OCI-LY3 (cell line): ENCODE measurements at regions not wholly inside any gene's neighbourhood (a gene's known extent, or its start where the extent isn't known, plus 50 kb on each side); places are given as distances from the start of the nearest gene placed in this dataset.

Experiments
- H2AFZ ChIP-seq: fragments of 200-600, 300-600 bp; shearing (Covaris generic); 2 replicates; pipeline ENCODE4 v1.6.0; 2014; ENCODE audit warnings: antibody characterized with exemption, low read depth, low read length
- H3K27ac ChIP-seq: fragments of 200-600, 300-600 bp; sonication (generic); 2 replicates; pipeline ENCODE4 v1.5.1; 2014; ENCODE audit warnings: mild to moderate bottlenecking, low read length, moderate library complexity, mixed read lengths
- H3K27me3 ChIP-seq: fragments of 200-600, 300-600 bp; sonication (generic); 2 replicates; pipeline ENCODE4 v1.6.1; 2014; ENCODE audit warnings: low read depth, low read length, mixed read lengths
- H3K36me3 ChIP-seq: fragments of 200-600, 300-600 bp; sonication (generic); replicated peaks from 2 replicates; pipeline ENCODE3; 2014; ENCODE audit warnings: low read depth, low read length, mixed read lengths
- H3K4me1 ChIP-seq: fragments of 300-600, 200-600 bp; sonication (generic); 2 replicates; pipeline ENCODE4 v1.6.1; 2014; ENCODE audit warnings: low read length, mixed read lengths
- H3K4me2 ChIP-seq: fragments of 200-600, 300-600 bp; sonication (generic); 2 replicates; pipeline ENCODE4 v1.6.1; 2014; ENCODE audit warnings: low read length, mixed read lengths
- H3K4me3 ChIP-seq: fragments of 300-600, 200-600 bp; sonication (generic); 2 replicates; pipeline ENCODE4 v1.5.1; 2014; ENCODE audit warnings: antibody characterized with exemption, mild to moderate bottlenecking, low read length, moderate library complexity
- H3K79me2 ChIP-seq: fragments of 300-600, 200-600 bp; shearing (Covaris generic); 2 replicates; pipeline ENCODE4 v1.6.1; 2014; ENCODE audit warnings: mild to moderate bottlenecking, low read length, mixed read lengths
- H3K9ac ChIP-seq: fragments of 300-600, 200-600 bp; shearing (Covaris generic); 2 replicates; pipeline ENCODE4 v1.6.0; 2014; ENCODE audit warnings: mild to moderate bottlenecking, low read length, moderate library complexity
- H3K9me3 ChIP-seq: fragments of 200-600, 300-600 bp; shearing (Covaris generic); 2 replicates; pipeline ENCODE4 v1.6.1; 2014; ENCODE audit warnings: low read length, mixed read lengths; ENCODE audit not compliant: insufficient read depth
- H4K20me1 ChIP-seq: fragments of 200-600, 300-600 bp; sonication (generic); 2 replicates; pipeline ENCODE4 v1.6.1; 2016; ENCODE audit warnings: low read length, mixed read lengths; ENCODE audit not compliant: insufficient read depth
- EZH2phosphoT487 ChIP-seq: fragments of 200-600 bp; shearing (Covaris generic); IDR thresholded peaks from 2 replicates; pipeline ENCODE4 v1.6.1; 2018; ENCODE audit warnings: antibody characterized with exemption, mixed run types, low read depth
- TF ChIP-seq, protein P1 (sequence below): fragments of 200-600, 300-600 bp; sonication (generic); IDR thresholded peaks from 2 replicates; pipeline ENCODE4 v1.5.1; 2014; ENCODE audit warnings: antibody characterized with exemption, low read length, low read depth

DNA sequence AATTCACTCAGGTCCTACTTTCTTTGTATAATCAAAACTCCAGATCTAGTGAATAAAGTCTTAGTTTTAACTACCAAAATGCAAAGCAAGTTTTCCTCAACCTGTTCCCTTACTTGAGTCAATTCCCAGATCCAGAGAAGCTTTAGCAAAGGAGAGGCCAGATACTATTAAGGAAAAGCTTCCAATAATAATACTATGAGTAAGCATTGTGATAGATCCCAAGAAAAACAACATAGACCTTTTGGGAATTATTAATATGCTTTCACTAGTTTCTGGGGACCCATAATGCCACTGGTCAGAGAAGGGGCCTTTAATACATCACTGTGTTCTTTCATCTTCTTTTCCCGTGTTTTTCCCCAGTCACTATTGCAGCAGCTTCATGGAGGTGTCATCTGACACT is 339.9 kb upstream of the CDIN1 start:
- H4K20me1 ChIP-seq = no peaks in the 10 kb centered on the region
- no peaks in the 10 kb centered on the region for H3K9me3 ChIP-seq
- no peak overlapping the region for H3K9ac ChIP-seq
- no peak for TF ChIP-seq EZH2phosphoT487
- TF ChIP-seq, protein P1, sequence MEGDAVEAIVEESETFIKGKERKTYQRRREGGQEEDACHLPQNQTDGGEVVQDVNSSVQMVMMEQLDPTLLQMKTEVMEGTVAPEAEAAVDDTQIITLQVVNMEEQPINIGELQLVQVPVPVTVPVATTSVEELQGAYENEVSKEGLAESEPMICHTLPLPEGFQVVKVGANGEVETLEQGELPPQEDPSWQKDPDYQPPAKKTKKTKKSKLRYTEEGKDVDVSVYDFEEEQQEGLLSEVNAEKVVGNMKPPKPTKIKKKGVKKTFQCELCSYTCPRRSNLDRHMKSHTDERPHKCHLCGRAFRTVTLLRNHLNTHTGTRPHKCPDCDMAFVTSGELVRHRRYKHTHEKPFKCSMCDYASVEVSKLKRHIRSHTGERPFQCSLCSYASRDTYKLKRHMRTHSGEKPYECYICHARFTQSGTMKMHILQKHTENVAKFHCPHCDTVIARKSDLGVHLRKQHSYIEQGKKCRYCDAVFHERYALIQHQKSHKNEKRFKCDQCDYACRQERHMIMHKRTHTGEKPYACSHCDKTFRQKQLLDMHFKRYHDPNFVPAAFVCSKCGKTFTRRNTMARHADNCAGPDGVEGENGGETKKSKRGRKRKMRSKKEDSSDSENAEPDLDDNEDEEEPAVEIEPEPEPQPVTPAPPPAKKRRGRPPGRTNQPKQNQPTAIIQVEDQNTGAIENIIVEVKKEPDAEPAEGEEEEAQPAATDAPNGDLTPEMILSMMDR = no peak
- no peaks in the 10 kb centered on the region for H3K4me1 ChIP-seq
- no peak overlapping the region for H3K4me2 ChIP-seq
- H3K36me3 ChIP-seq = no peaks in the 10 kb centered on the region
- H3K27ac ChIP-seq = no peak overlapping the region
- H3K79me2 ChIP-seq = no peaks in the 10 kb centered on the region
- H3K4me3 ChIP-seq = no peak overlapping the region
- no peaks in the 10 kb centered on the region for H3K27me3 ChIP-seq
- H2AFZ ChIP-seq = no peak overlapping the region

DNA sequence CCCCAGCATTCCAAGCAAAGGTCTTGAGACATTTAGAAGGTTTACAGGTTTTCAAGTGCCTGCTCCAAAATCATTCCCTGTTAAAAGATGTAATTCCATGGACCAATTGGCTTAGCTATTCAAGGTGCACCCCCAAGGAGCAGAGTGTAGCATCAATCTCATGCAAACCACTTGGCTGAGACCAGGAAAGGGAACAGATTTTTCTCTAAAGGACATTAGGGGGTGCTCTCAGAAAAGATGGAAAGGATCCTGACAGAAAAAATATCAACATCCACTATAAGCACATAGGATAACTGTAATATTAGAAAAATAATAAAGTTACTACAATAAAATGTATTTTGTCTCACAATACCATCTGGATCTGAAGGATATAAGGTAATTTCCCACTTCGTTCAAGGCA is 328.0 kb upstream of the CDIN1 start:
- Histone ChIP-seq H3K4me2 (no peak overlapping the region), H3K4me1 (no peaks in the 10 kb centered on the region), H3K9me3 (no peaks in the 10 kb centered on the region), H3K79me2 (no peaks in the 10 kb centered on the region), H2AFZ (no peak overlapping the region), H4K20me1 (no peaks in the 10 kb centered on the region), H3K9ac (no peak overlapping the region), H3K27me3 (no peaks in the 10 kb centered on the region), H3K36me3 (no peaks in the 10 kb centered on the region), H3K4me3 (no peak overlapping the region), H3K27ac (no peak overlapping the region)
- TF ChIP-seq, protein P1 = no peak
- no peak for TF ChIP-seq EZH2phosphoT487

DNA sequence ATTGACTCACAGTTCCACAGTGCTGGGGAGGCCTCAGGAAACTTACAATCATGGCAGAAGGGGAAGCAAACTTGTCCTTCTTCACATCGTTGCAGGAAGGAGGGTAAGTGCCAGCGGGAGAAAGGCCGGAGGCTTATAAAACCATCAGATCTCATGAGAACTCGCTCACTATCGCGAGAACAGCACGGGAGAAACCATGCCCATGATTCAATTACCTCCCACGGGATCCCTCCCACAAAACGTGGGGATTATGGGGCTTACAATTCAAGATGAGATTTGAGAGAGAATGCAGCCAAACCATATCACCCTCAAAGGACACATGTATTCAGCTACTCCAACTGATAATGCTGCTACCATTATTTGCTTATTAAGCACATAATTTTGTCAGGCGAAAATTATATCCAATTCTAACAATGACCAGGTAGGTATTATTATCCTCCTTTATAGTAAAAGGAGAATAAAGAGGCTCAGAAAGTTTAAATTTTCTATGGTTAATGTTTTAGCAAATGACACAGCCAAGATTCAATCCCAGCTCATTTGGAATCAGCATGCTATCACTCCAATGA is 327.2 kb upstream of the CDIN1 start:
- H3K27ac ChIP-seq = no peak overlapping the region
- H2AFZ ChIP-seq = no peak overlapping the region
- H3K79me2 ChIP-seq = no peaks in the 10 kb centered on the region
- no peak overlapping the region for H3K9ac ChIP-seq
- H3K9me3 ChIP-seq = no peaks in the 10 kb centered on the region
- H3K4me3 ChIP-seq = no peak overlapping the region
- TF ChIP-seq, protein P1 = no peak
- no peak for TF ChIP-seq EZH2phosphoT487
- no peaks in the 10 kb centered on the region for H3K36me3 ChIP-seq
- H3K4me2 ChIP-seq = no peak overlapping the region
- H3K4me1 ChIP-seq = no peaks in the 10 kb centered on the region
- H3K27me3 ChIP-seq = no peaks in the 10 kb centered on the region
- H4K20me1 ChIP-seq = no peaks in the 10 kb centered on the region

DNA sequence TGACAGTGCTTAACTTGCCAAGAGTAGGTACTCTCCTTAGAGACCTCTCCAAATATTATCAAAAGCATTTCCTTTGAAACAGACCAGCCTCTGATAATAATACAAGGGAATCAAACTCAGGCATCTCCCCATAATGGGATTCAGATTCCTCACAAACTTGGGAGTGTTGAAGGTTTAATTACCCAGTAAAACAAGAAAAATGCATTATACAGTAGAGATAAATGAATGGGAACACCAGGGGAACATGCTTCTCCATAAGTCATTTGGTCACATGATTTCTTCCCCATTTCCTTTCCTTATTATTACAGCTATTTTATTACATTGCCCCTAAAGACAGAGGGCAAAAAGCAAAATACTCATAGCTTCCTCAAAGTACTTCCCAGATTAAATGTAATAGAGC is 325.0 kb upstream of the CDIN1 start:
- no peak overlapping the region for H3K4me2 ChIP-seq
- TF ChIP-seq, protein P1 = no peak
- no peak for TF ChIP-seq EZH2phosphoT487
- no peak overlapping the region for H2AFZ ChIP-seq
- no peak overlapping the region for H3K27ac ChIP-seq
- no peaks in the 10 kb centered on the region for H3K4me1 ChIP-seq
- H3K9ac ChIP-seq = no peak overlapping the region
- no peaks in the 10 kb centered on the region for H3K36me3 ChIP-seq
- H3K4me3 ChIP-seq = no peak overlapping the region
- H3K27me3 ChIP-seq = no peaks in the 10 kb centered on the region
- no peaks in the 10 kb centered on the region for H3K9me3 ChIP-seq
- no peaks in the 10 kb centered on the region for H3K79me2 ChIP-seq
- H4K20me1 ChIP-seq = no peaks in the 10 kb centered on the region
